GM12878 (cell line): ENCODE measurements at regions not wholly inside any gene's neighbourhood (a gene's known extent, or its start where the extent isn't known, plus 50 kb on each side); places are given as distances from the start of the nearest gene placed in this dataset.

Experiments
- ATAC-seq: fragments of 200-7000 bp; cut with Tn5 transposase; 3 replicates; pipeline ENCODE4 v1.9.1; 2020; ENCODE audit warnings: mild to moderate bottlenecking, moderate library complexity
- BruUV-seq: library from RNA; stranded (reverse); fragments of 400-500 nt; replicated peaks from 2 replicates; lab custom pipeline; 2021; lab: Mats Ljungman, UMichigan
- CTCF ChIA-PET: fragments of 300-600 bp; sonication (Branson Sonifier 250); formaldehyde crosslinking; extraction: SDS; loops from one replicate; lab custom pipeline; 2021; ENCODE audit warnings: inconsistent platforms; lab: Yijun Ruan, JAX
- POLR2A ChIA-PET: fragments of 350-600 bp; formaldehyde crosslinking; extraction: SDS; loops from one replicate; lab custom pipeline; 2021; ENCODE audit warnings: inconsistent platforms; lab: Charles Lee
- RAD21 ChIA-PET: fragments of 300-600 bp; sonication (Branson Sonifier 250); formaldehyde crosslinking; loops from one replicate; lab custom pipeline; 2023; ENCODE audit warnings: antibody characterized with exemption; ENCODE audit not compliant: unreplicated experiment; lab: Charles Lee
- SMC1A ChIA-PET: fragments of 300-600 bp; sonication (Branson Sonifier 250); formaldehyde crosslinking; loops from one replicate; lab custom pipeline; 2023; ENCODE audit not compliant: unreplicated experiment, uncharacterized antibody; lab: Charles Lee
- DNase-seq: peaks from one replicate; pipeline ENCODE4 v3.0.0-alpha.2; 2011; ENCODE audit warnings: low read depth, low spot score
- FAIRE-seq: peaks from 3 replicates; lab custom pipeline; 2011; peaks lifted over from hg19 to GRCh38; lab: Jason Lieb, UNC
- H2AFZ ChIP-seq: 2 replicates; pipeline ENCODE4 v1.6.0; 2011; ENCODE audit warnings: low read depth, low read length, control low read depth; ENCODE audit not compliant: control insufficient read depth
- H3K27ac ChIP-seq: 2 replicates; pipeline ENCODE4 v1.5.1; 2011; ENCODE audit warnings: control low read depth; ENCODE audit not compliant: control insufficient read depth, insufficient read depth
- H3K27me3 ChIP-seq, 2 experiments: replicated peaks in 1 of 2; 2 replicates each; pipeline versions ENCODE4 v1.6.0 to v1.6.1; 2011; ENCODE audit warnings: low read length in 1 of 2; ENCODE audit not compliant: control insufficient read depth in 2 of 2, insufficient read depth in 2 of 2
- H3K36me3 ChIP-seq, 2 experiments: 2 replicates each; pipeline ENCODE4 v1.5.1; 2011; ENCODE audit warnings: low read length in 1 of 2; ENCODE audit not compliant: control insufficient read depth in 2 of 2, insufficient read depth in 2 of 2
- H3K4me1 ChIP-seq: 2 replicates; pipeline ENCODE4 v1.6.1; 2011; ENCODE audit warnings: mild to moderate bottlenecking, low read length, moderate library complexity, mixed read lengths; ENCODE audit not compliant: control insufficient read depth, insufficient read depth
- H3K4me2 ChIP-seq: 2 replicates; pipeline ENCODE4 v1.6.0; 2011; ENCODE audit warnings: control low read depth; ENCODE audit not compliant: control insufficient read depth, insufficient read depth
- H3K4me3 ChIP-seq: fragments of 200-600 bp; sonication (generic); 2 replicates; pipeline ENCODE4 v1.5.1; 2016
- H3K79me2 ChIP-seq: 2 replicates; pipeline ENCODE4 v1.6.0; 2011; ENCODE audit warnings: low read length; ENCODE audit not compliant: control insufficient read depth, insufficient read depth
- H3K9ac ChIP-seq: 2 replicates; pipeline ENCODE4 v1.8.0; 2011; ENCODE audit warnings: low read length, control low read depth, mixed read lengths; ENCODE audit not compliant: control insufficient read depth, insufficient read depth
- H3K9me3 ChIP-seq: replicated peaks from 3 replicates; pipeline ENCODE4 v1.5.1; 2011; ENCODE audit warnings: mild to moderate bottlenecking, low read length; ENCODE audit not compliant: control insufficient read depth, insufficient read depth
- H4K20me1 ChIP-seq: 2 replicates; pipeline ENCODE4 v1.6.0; 2011; ENCODE audit not compliant: control insufficient read depth, insufficient read depth
- GATAD2B ChIP-seq: fragments of 450-650 bp; conservative IDR thresholded peaks from 2 replicates; pipeline ENCODE4 v1.6.1; 2017; ENCODE audit warnings: low read depth, mild to moderate bottlenecking, moderate library complexity
- HDAC2 ChIP-seq: fragments of 200-600 bp; sonication (generic); IDR thresholded peaks from 2 replicates; pipeline ENCODE4 v1.6.1; 2017
- KLF5 ChIP-seq: fragments of 450-650 bp; IDR thresholded peaks from 2 replicates; pipeline ENCODE4 v1.6.1; 2014; ENCODE audit warnings: mild to moderate bottlenecking; ENCODE audit not compliant: partially characterized antibody
- MTA2 ChIP-seq: fragments of 450-650 bp; IDR thresholded peaks from 2 replicates; pipeline ENCODE4 v1.6.1; 2016; ENCODE audit warnings: low read depth, mild to moderate bottlenecking, moderate library complexity
- NFYA ChIP-seq: IDR thresholded peaks from 2 replicates; pipeline ENCODE4 v1.6.1; 2011; ENCODE audit warnings: low read depth, mild to moderate bottlenecking, low read length, improper control_type of control experiment, borderline replicate concordance
- NR2C2 ChIP-seq: IDR thresholded peaks from 2 replicates; pipeline ENCODE4 v1.6.1; 2011; ENCODE audit warnings: borderline replicate concordance, low read depth; ENCODE audit not compliant: control insufficient read depth, insufficient read length
- RAD51 ChIP-seq: fragments of 450-650 bp; IDR thresholded peaks from 2 replicates; pipeline ENCODE4 v1.6.1; 2016; ENCODE audit warnings: moderate library complexity, mild to moderate bottlenecking, inconsistent platforms
- RBBP5 ChIP-seq: fragments of 200-600 bp; sonication (generic); conservative IDR thresholded peaks from 2 replicates; pipeline ENCODE4 v1.6.1; 2016
- SIN3A ChIP-seq: IDR thresholded peaks from 2 replicates; pipeline ENCODE4 v1.6.1; 2012; ENCODE audit warnings: low read depth, low read length, improper control_type of control experiment
- SMAD5 ChIP-seq: IDR thresholded peaks from 2 replicates; pipeline ENCODE4 v1.6.1; 2016; ENCODE audit warnings: antibody characterized with exemption, low read depth
- SMC3 ChIP-seq: IDR thresholded peaks from 2 replicates; pipeline ENCODE4 v1.6.1; 2011; ENCODE audit warnings: low read length, improper control_type of control experiment, borderline replicate concordance
- SP1 ChIP-seq: IDR thresholded peaks from one replicate; pipeline ENCODE4 v1.6.1; 2011; ENCODE audit warnings: low read depth, low read length
- TAF1 ChIP-seq: IDR thresholded peaks from 2 replicates; pipeline ENCODE4 v1.6.1; 2011; ENCODE audit warnings: mild to moderate bottlenecking, low read depth, low read length, borderline replicate concordance
- TARDBP ChIP-seq: IDR thresholded peaks from 2 replicates; pipeline ENCODE4 v1.6.1; 2016; ENCODE audit warnings: borderline replicate concordance
- YY1 ChIP-seq: IDR thresholded peaks from 2 replicates; pipeline ENCODE4 v1.6.1; 2011; ENCODE audit warnings: low read depth, mild to moderate bottlenecking, low read length
- WGBS: methylation state at CpG from one replicate; pipeline ENCODE4 v1.1.6; 2016; ENCODE audit warnings: low lambda C conversion rate; ENCODE audit not compliant: insufficient replicate concordance, insufficient coverage; ENCODE audit errors: missing lambda C conversion rate; 5-methylcytosine and 5-hydroxymethylcytosine counted together
- in situ Hi-C: fragments of 300-500 bp; cut with MboI; formaldehyde crosslinking; loops from 9 replicates; pipeline ENCODE4 v1.14.3; 2018; ENCODE audit warnings: mixed read lengths
- intact Hi-C: fragments of 100-400 bp; cut with micrococcal nuclease; formaldehyde crosslinking; loops from one replicate; pipeline ENCODE4 v1.14.2; 2022; ENCODE audit not compliant: unreplicated experiment
- TF ChIP-seq, protein P1 (sequence below): IDR thresholded peaks from 2 replicates; pipeline ENCODE4 v1.6.1; 2012; ENCODE audit warnings: low read length, inconsistent platforms
- TF ChIP-seq, protein P2 (sequence below): fragments of 450-650 bp; IDR thresholded peaks from 2 replicates; pipeline ENCODE4 v1.6.1; 2018; ENCODE audit warnings: borderline replicate concordance, mild to moderate bottlenecking; ENCODE audit not compliant: partially characterized antibody
- TF ChIP-seq, protein P3 (sequence below): fragments of 450-650 bp; IDR thresholded peaks from 2 replicates; pipeline ENCODE4 v1.6.1; 2017; ENCODE audit warnings: low read depth, mild to moderate bottlenecking, moderate library complexity

DNA sequence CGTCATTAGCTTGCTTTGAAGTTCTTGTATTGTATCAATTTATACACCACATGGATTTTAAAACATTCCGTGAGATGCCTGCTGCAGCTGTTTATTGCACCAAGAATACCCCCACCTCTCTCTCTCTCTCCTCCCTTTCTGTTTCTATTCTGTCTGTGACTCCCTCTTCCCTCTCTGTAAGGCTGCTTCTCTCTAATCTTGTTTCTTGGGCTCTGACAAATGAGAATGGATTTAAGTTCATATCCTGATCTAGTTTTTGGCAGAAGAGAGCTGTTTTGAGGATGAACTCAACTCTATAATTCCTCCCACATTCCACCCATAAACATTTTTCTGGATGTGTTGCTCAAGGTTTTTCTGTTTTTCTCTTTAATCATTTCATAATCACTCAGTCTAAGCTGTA is 144.3 kb upstream of the FRY start:
- ChIA-PET SMC1A (interaction anchor here (0.7 to 1.4 kb wide), 5 partner anchors 8 to 100 kb away, joined by 3 to 4 read pairs (median 3); no protein-coding TSS in a partner anchor), POLR2A (no interaction called here), CTCF (interaction anchor here (1.6 kb wide), 1 partner anchor 12 kb away, joined by 3 read pairs; no protein-coding TSS in a partner anchor), RAD21 (no interaction called here)
- FAIRE-seq (no peak), DNase-seq (no peak), ATAC-seq (no peak)
- H3K9ac ChIP-seq, result no peak overlapping the region
- H3K27me3 ChIP-seq, result no peaks in the 10 kb centered on the region
- no peaks in the 10 kb centered on the region for H4K20me1 ChIP-seq
- intact Hi-C loops (no loop called here), in situ Hi-C loops (no loop called here)
- no peaks in the 10 kb centered on the region for H3K36me3 ChIP-seq
- no peak overlapping the region for H2AFZ ChIP-seq
- H3K4me2 ChIP-seq, result no peak overlapping the region
- H3K4me3 ChIP-seq, result no peak overlapping the region
- BruUV-seq, result no TSS peak
- H3K9me3 ChIP-seq, result no peaks in the 10 kb centered on the region
- WGBS, result 55% methylated on average over 2 of the region's 2 CpGs
- no peak overlapping the region for H3K27ac ChIP-seq
- H3K79me2 ChIP-seq, result no peaks in the 10 kb centered on the region
- TF ChIP-seq SIN3A (no peak), NR2C2 (no peak), SMAD5 (no peak), NFYA (no peak), SMC3 (no peak), GATAD2B (no peak), RBBP5 (no peak), MTA2 (no peak), KLF5 (no peak), SP1 (no peak), RAD51 (no peak), HDAC2 (no peak), TAF1 (no peak), YY1 (no peak), TARDBP (no peak)
- TF ChIP-seq, protein P1, sequence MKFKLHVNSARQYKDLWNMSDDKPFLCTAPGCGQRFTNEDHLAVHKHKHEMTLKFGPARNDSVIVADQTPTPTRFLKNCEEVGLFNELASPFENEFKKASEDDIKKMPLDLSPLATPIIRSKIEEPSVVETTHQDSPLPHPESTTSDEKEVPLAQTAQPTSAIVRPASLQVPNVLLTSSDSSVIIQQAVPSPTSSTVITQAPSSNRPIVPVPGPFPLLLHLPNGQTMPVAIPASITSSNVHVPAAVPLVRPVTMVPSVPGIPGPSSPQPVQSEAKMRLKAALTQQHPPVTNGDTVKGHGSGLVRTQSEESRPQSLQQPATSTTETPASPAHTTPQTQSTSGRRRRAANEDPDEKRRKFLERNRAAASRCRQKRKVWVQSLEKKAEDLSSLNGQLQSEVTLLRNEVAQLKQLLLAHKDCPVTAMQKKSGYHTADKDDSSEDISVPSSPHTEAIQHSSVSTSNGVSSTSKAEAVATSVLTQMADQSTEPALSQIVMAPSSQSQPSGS, result no peak
- TF ChIP-seq, protein P2, sequence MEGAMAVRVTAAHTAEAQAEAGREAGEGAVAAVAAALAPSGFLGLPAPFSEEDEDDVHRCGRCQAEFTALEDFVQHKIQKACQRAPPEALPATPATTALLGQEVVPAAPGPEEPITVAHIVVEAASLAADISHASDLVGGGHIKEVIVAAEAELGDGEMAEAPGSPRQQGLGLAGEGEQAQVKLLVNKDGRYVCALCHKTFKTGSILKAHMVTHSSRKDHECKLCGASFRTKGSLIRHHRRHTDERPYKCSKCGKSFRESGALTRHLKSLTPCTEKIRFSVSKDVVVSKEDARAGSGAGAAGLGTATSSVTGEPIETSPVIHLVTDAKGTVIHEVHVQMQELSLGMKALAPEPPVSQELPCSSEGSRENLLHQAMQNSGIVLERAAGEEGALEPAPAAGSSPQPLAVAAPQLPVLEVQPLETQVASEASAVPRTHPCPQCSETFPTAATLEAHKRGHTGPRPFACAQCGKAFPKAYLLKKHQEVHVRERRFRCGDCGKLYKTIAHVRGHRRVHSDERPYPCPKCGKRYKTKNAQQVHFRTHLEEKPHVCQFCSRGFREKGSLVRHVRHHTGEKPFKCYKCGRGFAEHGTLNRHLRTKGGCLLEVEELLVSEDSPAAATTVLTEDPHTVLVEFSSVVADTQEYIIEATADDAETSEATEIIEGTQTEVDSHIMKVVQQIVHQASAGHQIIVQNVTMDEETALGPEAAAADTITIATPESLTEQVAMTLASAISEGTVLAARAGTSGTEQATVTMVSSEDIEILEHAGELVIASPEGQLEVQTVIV, result no peak
- TF ChIP-seq, protein P3, sequence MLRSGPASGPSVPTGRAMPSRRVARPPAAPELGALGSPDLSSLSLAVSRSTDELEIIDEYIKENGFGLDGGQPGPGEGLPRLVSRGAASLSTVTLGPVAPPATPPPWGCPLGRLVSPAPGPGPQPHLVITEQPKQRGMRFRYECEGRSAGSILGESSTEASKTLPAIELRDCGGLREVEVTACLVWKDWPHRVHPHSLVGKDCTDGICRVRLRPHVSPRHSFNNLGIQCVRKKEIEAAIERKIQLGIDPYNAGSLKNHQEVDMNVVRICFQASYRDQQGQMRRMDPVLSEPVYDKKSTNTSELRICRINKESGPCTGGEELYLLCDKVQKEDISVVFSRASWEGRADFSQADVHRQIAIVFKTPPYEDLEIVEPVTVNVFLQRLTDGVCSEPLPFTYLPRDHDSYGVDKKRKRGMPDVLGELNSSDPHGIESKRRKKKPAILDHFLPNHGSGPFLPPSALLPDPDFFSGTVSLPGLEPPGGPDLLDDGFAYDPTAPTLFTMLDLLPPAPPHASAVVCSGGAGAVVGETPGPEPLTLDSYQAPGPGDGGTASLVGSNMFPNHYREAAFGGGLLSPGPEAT, result no peak
- no peaks in the 10 kb centered on the region for H3K4me1 ChIP-seq
